ENCODE measurements at regions not wholly inside any gene's neighbourhood (a gene's known extent, or its start where the extent isn't known, plus 50 kb on each side); places are given as distances from the start of the nearest gene placed in this dataset.
"Not testable (repeated sequence)": the region's sequence is repeated elsewhere in the genome, so short reads cannot be mapped to it uniquely, and the experiment has no call there.

GRCh38 chr16:7278636-7279035 is 54.0 kb upstream of the RBFOX1 start:
- no peak for DNase-seq (ENCODE audit: low spot score)

GRCh38 chr16:7272567-7273158 is 60.0 kb upstream of the RBFOX1 start:
- no peak for DNase-seq (ENCODE audit: low spot score)

- no peak for DNase-seq (ENCODE audit: low spot score)
These were observed 61.2 kb upstream of the RBFOX1 start for GRCh38 chr16:7271486-7271885.

GRCh38 chr16:7270823-7271222 is 61.8 kb upstream of the RBFOX1 start:
- no peak for DNase-seq (ENCODE audit: low spot score)

GRCh38 chr16:7270006-7270405 is 62.6 kb upstream of the RBFOX1 start:
- DNase-seq (ENCODE audit: low spot score): no peak

GRCh38 chr16:7268182-7268581 is 64.5 kb upstream of the RBFOX1 start:
- peak; percentile 8 for DNase-seq (ENCODE audit: low spot score)

- DNase-seq (ENCODE audit: low spot score): no peak
These were observed 75.6 kb upstream of the RBFOX1 start for GRCh38 chr16:7257016-7257415.

GRCh38 chr16:7246578-7246977 is 86.1 kb upstream of the RBFOX1 start:
- DNase-seq (ENCODE audit: low spot score): no peak

- DNase-seq (ENCODE audit: low spot score): no peak
These were observed 93.1 kb upstream of the RBFOX1 start for GRCh38 chr16:7239547-7239946.

- DNase-seq (ENCODE audit: low spot score): no peak
These were observed 95.7 kb upstream of the RBFOX1 start for GRCh38 chr16:7236824-7237410.

GRCh38 chr16:7233975-7234374 is 98.7 kb upstream of the RBFOX1 start:
- no peak for DNase-seq (ENCODE audit: low spot score)

- no peak for DNase-seq (ENCODE audit: low spot score)
These were observed 100.9 kb upstream of the RBFOX1 start for GRCh38 chr16:7231762-7232161.

- not testable (repeated sequence) for DNase-seq (ENCODE audit: low spot score)
These were observed 103.0 kb upstream of the RBFOX1 start for GRCh38 chr16:7229433-7230218.

- no peak for DNase-seq (ENCODE audit: low spot score)
These were observed 105.4 kb upstream of the RBFOX1 start for GRCh38 chr16:7227229-7227721.

- no peak for DNase-seq (ENCODE audit: low spot score)
These were observed 111.5 kb upstream of the RBFOX1 start for GRCh38 chr16:7221157-7221556.

GRCh38 chr16:7218936-7219335 is 113.7 kb upstream of the RBFOX1 start:
- no peak for DNase-seq (ENCODE audit: low spot score)

- DNase-seq (ENCODE audit: low spot score): no peak
These were observed 114.8 kb upstream of the RBFOX1 start for GRCh38 chr16:7217797-7218196.

GRCh38 chr16:7216719-7217118 is 115.9 kb upstream of the RBFOX1 start:
- no peak for DNase-seq (ENCODE audit: low spot score)

- DNase-seq (ENCODE audit: low spot score): no peak
These were observed 120.9 kb upstream of the RBFOX1 start for GRCh38 chr16:7211781-7212180.

- no peak for DNase-seq (ENCODE audit: low spot score)
These were observed 123.0 kb upstream of the RBFOX1 start for GRCh38 chr16:7209598-7209997.

- DNase-seq (ENCODE audit: low spot score): no peak
These were observed 126.2 kb upstream of the RBFOX1 start for GRCh38 chr16:7206469-7206868.

- DNase-seq (ENCODE audit: low spot score): no peak
These were observed 132.3 kb upstream of the RBFOX1 start for GRCh38 chr16:7200320-7200719.

- DNase-seq (ENCODE audit: low spot score): no peak
These were observed 147.0 kb upstream of the RBFOX1 start for GRCh38 chr16:7185689-7186088.
